Neural cell (in vitro differentiated cells): ENCODE measurements at regions not wholly inside any gene's neighbourhood (a gene's known extent, or its start where the extent isn't known, plus 50 kb on each side); places are given as distances from the start of the nearest gene placed in this dataset.

Experiments used
- small RNA-seq, 3 experiments: library from RNA; depleted of rRNA; stranded (forward); fragments of <200 nt; gene quantifications; one replicate each; pipeline ENCODE3, GENCODE V24; 2012

Small RNAs in the stretch of these regions (small RNA-seq; reads per million reads assigned to genes)
- 0 reads per million in 3 experiments for gene AL662814.1
